Esophagus muscularis mucosa (tissue), 4 donors: ENCODE measurements at regions not wholly inside any gene's neighbourhood (a gene's known extent, or its start where the extent isn't known, plus 50 kb on each side); places are given as distances from the start of the nearest gene placed in this dataset.

Source experiments
- DNase-seq: peaks from one replicate; pipeline ENCODE4 v3.0.0-alpha.2; 2017; ENCODE audit errors: extremely low spot score
- H3K27ac ChIP-seq, 4 donors: fragments of 200-600 bp; sonication (generic); replicated peaks in 1 of 4; 1 replicate in 3 of 4; 2 replicates in 1 of 4; pipeline ENCODE4 v1.5.1; 2016 to 2019; ENCODE audit warnings: mild to moderate bottlenecking in 1 of 4
- H3K27me3 ChIP-seq, 4 donors: fragments of 200-600 bp; sonication (generic); one replicate each; pipeline versions ENCODE4 v1.5.1 to v1.6.0; 2016 to 2019
- H3K36me3 ChIP-seq, 4 donors: fragments of 200-600 bp; sonication (generic); one replicate each; pipeline ENCODE4 v1.5.1; 2016 to 2019
- H3K4me1 ChIP-seq, 4 donors: fragments of 200-600 bp; sonication (generic); one replicate each; pipeline ENCODE4 v1.5.1; 2016 to 2019
- H3K4me3 ChIP-seq, 4 donors: fragments of 200-600 bp; sonication (generic); 1 replicate in 2 of 4; 2 replicates in 2 of 4; pipeline ENCODE4 v1.5.1; 2016 to 2019; ENCODE audit warnings: mild to moderate bottlenecking in 4 of 4, moderate library complexity in 1 of 4
- H3K9me3 ChIP-seq, 4 donors: fragments of 200-600 bp; sonication (generic); 1 replicate in 3 of 4; 2 replicates in 1 of 4; pipeline ENCODE4 v1.5.1; 2016 to 2019
- CTCF ChIP-seq, 3 experiments: fragments of 200-600 bp in 2 of 3; fragments of 450-650 bp in 1 of 3; sonication (generic) in 2 of 3; IDR thresholded peaks; one replicate each; pipeline ENCODE4 v1.5.1; 2017 to 2019; ENCODE audit warnings: antibody characterized with exemption in 3 of 3, mild to moderate bottlenecking in 2 of 3, moderate library complexity in 1 of 3
- EP300 ChIP-seq: sonication (generic); formaldehyde crosslinking; IDR thresholded peaks from one replicate; pipeline ENCODE4 v1.6.1; 2017; ENCODE audit warnings: antibody characterized with exemption
- POLR2A ChIP-seq: fragments of 450-650 bp; IDR thresholded peaks from one replicate; pipeline ENCODE4 v1.6.1; 2017; ENCODE audit warnings: antibody characterized with exemption, moderate library complexity, mild to moderate bottlenecking, low read depth
- POLR2AphosphoS5 ChIP-seq, 2 donors: sonication (generic); formaldehyde crosslinking; IDR thresholded peaks; one replicate each; pipeline ENCODE4 v1.6.1; 2017; ENCODE audit warnings: antibody characterized with exemption in 2 of 2
- WGBS: methylation state at CpG from one replicate; pipeline ENCODE4 v1.1.5; 2018; 5-methylcytosine and 5-hydroxymethylcytosine counted together
- intact Hi-C: fragments of 100-400 bp; cut with DNase I; formaldehyde crosslinking; loops from one replicate; pipeline ENCODE4 v1.15.1; 2023

GRCh38 chr5:67963789-67964519 is 251.6 kb upstream of the PIK3R1 start:
- intact Hi-C loops, result no loop called here
- 94% methylated on average over 4 of the region's 4 CpGs for WGBS
- no peak overlapping the region for H3K27ac ChIP-seq
- H3K4me3 ChIP-seq, result no peak overlapping the region
- no peaks in the 10 kb centered on the region for H3K9me3 ChIP-seq
- no peak for TF ChIP-seq EP300
- no peak for TF ChIP-seq POLR2A
- TF ChIP-seq POLR2AphosphoS5 (IDR thresholded peaks at IDR 0.05), result no peak
- no peak for TF ChIP-seq CTCF (IDR thresholded peaks at IDR 0.05)
- peaks cover 0 to 5% (median 0%) of the 10 kb centered on the region in 4 donors for H3K4me1 ChIP-seq
- H3K27me3 ChIP-seq, result no peaks in the 10 kb centered on the region
- DNase-seq, result no peak
- no peaks in the 10 kb centered on the region for H3K36me3 ChIP-seq

GRCh38 chr5:67960939-67961338 is 254.6 kb upstream of the PIK3R1 start:
- Histone ChIP-seq H3K36me3 (no peaks in the 10 kb centered on the region), H3K9me3 (no peaks in the 10 kb centered on the region), H3K27ac (no peak overlapping the region), H3K27me3 (no peaks in the 10 kb centered on the region), H3K4me3 (no peak overlapping the region), H3K4me1 (peaks cover 0 to 5% (median 0%) of the 10 kb centered on the region in 4 donors)
- WGBS, result 46% methylated on average over 2 of the region's 2 CpGs
- no peak for DNase-seq
- intact Hi-C loops, result no loop called here
- TF ChIP-seq EP300 (no peak), POLR2A (no peak), CTCF (IDR thresholded peaks at IDR 0.05) (no peak), POLR2AphosphoS5 (IDR thresholded peaks at IDR 0.05) (no peak)

- no peak for TF ChIP-seq CTCF (IDR thresholded peaks at IDR 0.05)
- TF ChIP-seq POLR2AphosphoS5 (IDR thresholded peaks at IDR 0.05), result no peak
- no peak for TF ChIP-seq POLR2A
- Histone ChIP-seq H3K27ac (no peak overlapping the region), H3K4me3 (no peak overlapping the region), H3K36me3 (no peaks in the 10 kb centered on the region), H3K9me3 (no peaks in the 10 kb centered on the region), H3K27me3 (no peaks in the 10 kb centered on the region), H3K4me1 (peaks cover 0 to 7% (median 2%) of the 10 kb centered on the region in 4 donors)
- 77% methylated on average over 5 of the region's 6 CpGs for whole genome bisulfite sequencing
- intact Hi-C loops, result no loop called here
- DNase-seq, result no peak
These were observed 258.2 kb upstream of the PIK3R1 start for GRCh38 chr5:67957374-67957773.

GRCh38 chr5:67954351-67954750 is 261.2 kb upstream of the PIK3R1 start:
- 74% methylated on average over 2 of the region's 2 CpGs for WGBS
- DNase-seq, result no peak
- H3K4me3 ChIP-seq, result no peak overlapping the region
- intact Hi-C loops, result no loop called here
- H3K4me1 ChIP-seq, result peaks cover 0 to 7% (median 0%) of the 10 kb centered on the region in 4 donors
- H3K27me3 ChIP-seq, result no peaks in the 10 kb centered on the region
- no peak overlapping the region for H3K27ac ChIP-seq
- no peak for TF ChIP-seq CTCF (IDR thresholded peaks at IDR 0.05)
- no peak for TF ChIP-seq POLR2A
- no peak for TF ChIP-seq EP300
- TF ChIP-seq POLR2AphosphoS5 (IDR thresholded peaks at IDR 0.05), result no peak
- no peaks in the 10 kb centered on the region for H3K36me3 ChIP-seq
- H3K9me3 ChIP-seq, result no peaks in the 10 kb centered on the region

GRCh38 chr5:67942421-67942820 is 273.1 kb upstream of the PIK3R1 start:
- no peaks in the 10 kb centered on the region for H3K27me3 ChIP-seq
- peaks cover 4 to 23% (median 17%) of the 10 kb centered on the region in 4 donors for H3K4me1 ChIP-seq
- TF ChIP-seq CTCF (IDR thresholded peaks at IDR 0.05) (no peak), POLR2AphosphoS5 (IDR thresholded peaks at IDR 0.05) (no peak), EP300 (no peak), POLR2A (no peak)
- WGBS, result 40% methylated on average over 7 of the region's 7 CpGs
- no peak for DNase-seq
- H3K36me3 ChIP-seq, result no peaks in the 10 kb centered on the region
- no peaks in the 10 kb centered on the region for H3K9me3 ChIP-seq
- no peak overlapping the region for H3K4me3 ChIP-seq
- peak overlapping the region; percentile 40 to 73 (median 55) for H3K27ac ChIP-seq
- intact Hi-C loops, result no loop called here
